Hepatocyte (in vitro differentiated cells): ENCODE measurements at regions not wholly inside any gene's neighbourhood (a gene's known extent, or its start where the extent isn't known, plus 50 kb on each side); places are given as distances from the start of the nearest gene placed in this dataset.

Experiments
- EZH2 ChIP-seq: fragments of 200-600 bp; sonication (generic); IDR thresholded peaks from 2 replicates; pipeline ENCODE4 v1.6.1; 2016; ENCODE audit warnings: antibody characterized with exemption, mild to moderate bottlenecking, borderline replicate concordance
- EZH2phosphoT487 ChIP-seq: fragments of 200-600 bp; sonication (generic); IDR thresholded peaks from one replicate; pipeline ENCODE4 v1.6.1; 2018; ENCODE audit warnings: antibody characterized with exemption, mild to moderate bottlenecking, low read depth, moderate library complexity; ENCODE audit not compliant: unreplicated experiment, severe bottlenecking
- TF ChIP-seq, protein P1 (sequence below): fragments of 200-600 bp; sonication (generic); IDR thresholded peaks from 2 replicates; pipeline ENCODE4 v1.5.1; 2016; ENCODE audit warnings: antibody characterized with exemption, mild to moderate bottlenecking; ENCODE audit not compliant: poor library complexity

DNA sequence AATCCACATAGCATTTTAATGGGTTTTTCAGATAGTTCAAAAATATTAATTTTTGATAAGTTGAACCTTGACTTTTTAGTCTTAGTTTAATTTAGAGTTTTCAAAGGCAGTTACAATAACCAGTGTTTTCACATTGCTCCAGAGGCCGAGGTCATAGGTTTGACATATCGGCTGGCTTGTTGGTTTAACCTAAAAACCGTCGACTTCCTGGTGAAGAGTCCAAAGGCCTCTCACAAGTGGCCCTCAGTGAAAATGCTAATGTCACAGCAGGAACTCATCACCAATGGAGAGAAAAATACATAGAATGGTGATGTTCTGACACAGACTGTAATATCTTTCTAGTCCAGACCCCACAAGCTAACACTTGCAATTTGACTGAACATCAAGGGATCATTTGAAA lies 642.3 kb downstream of the PLOD2 start:
- TF ChIP-seq, protein P1, sequence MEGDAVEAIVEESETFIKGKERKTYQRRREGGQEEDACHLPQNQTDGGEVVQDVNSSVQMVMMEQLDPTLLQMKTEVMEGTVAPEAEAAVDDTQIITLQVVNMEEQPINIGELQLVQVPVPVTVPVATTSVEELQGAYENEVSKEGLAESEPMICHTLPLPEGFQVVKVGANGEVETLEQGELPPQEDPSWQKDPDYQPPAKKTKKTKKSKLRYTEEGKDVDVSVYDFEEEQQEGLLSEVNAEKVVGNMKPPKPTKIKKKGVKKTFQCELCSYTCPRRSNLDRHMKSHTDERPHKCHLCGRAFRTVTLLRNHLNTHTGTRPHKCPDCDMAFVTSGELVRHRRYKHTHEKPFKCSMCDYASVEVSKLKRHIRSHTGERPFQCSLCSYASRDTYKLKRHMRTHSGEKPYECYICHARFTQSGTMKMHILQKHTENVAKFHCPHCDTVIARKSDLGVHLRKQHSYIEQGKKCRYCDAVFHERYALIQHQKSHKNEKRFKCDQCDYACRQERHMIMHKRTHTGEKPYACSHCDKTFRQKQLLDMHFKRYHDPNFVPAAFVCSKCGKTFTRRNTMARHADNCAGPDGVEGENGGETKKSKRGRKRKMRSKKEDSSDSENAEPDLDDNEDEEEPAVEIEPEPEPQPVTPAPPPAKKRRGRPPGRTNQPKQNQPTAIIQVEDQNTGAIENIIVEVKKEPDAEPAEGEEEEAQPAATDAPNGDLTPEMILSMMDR: no peak
- TF ChIP-seq EZH2 (no peak), EZH2phosphoT487 (no peak)
